ENCODE measurements at regions not wholly inside any gene's neighbourhood (a gene's known extent, or its start where the extent isn't known, plus 50 kb on each side); places are given as distances from the start of the nearest gene placed in this dataset.
A peak's percentile ranks its signal among the peaks of the same experiment; 100 is the strongest.

DNA sequence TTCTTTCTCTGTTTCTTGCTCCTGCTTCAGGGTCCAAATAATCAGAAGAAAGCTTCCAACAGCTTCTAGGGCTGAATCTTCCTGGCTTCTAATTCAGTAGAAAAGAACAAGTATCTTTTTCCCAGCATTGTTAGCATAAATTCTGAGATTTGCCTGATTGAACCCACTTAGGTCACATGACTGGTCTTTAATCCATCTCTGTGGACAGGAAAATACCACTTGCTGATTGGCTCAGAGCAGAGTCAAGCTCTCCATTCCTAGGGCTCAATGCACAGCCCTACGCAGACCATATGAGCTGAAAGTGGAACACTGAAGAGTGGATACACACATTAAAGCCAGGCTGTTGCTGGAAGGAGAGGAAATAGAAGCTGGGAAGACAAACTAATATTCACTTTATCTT is 99.6 kb upstream of the RPL34 start:
- DNase-seq: no peak

GRCh38 chr4:108519911-108520601 is 100.3 kb upstream of the RPL34 start:
- no peak for DNase-seq

- no peak for DNase-seq
These were observed 101.1 kb upstream of the RPL34 start for GRCh38 chr4:108519208-108519833.

GRCh38 chr4:108512615-108513505 is 107.5 kb upstream of the RPL34 start:
- DNase-seq: peak; percentile 45 to 49

GRCh38 chr4:108511618-108512017 is 108.8 kb upstream of the RPL34 start:
- no peak for DNase-seq

GRCh38 chr4:108502356-108502755 is 118.0 kb upstream of the RPL34 start:
- no peak for DNase-seq

DNA sequence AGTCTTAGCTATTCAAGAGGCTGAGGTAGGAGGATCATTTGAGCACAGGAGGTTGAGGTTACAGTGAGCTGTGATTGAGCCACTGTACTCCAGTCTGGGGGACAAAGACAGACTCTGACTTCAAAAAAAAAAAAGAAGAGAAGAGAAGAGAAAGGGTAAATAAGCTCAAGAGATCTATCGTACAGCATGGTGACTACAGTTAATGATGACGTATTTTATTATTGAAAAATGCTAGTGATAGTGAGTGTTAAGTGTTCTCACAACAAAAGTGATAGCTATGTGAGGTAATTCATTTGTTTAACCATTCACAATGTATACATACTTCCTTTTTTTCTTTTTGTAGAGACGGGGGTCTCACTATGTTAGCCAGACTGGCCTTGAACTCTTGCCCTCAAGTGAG is 121.5 kb upstream of the RPL34 start:
- no peak for DNase-seq

DNA sequence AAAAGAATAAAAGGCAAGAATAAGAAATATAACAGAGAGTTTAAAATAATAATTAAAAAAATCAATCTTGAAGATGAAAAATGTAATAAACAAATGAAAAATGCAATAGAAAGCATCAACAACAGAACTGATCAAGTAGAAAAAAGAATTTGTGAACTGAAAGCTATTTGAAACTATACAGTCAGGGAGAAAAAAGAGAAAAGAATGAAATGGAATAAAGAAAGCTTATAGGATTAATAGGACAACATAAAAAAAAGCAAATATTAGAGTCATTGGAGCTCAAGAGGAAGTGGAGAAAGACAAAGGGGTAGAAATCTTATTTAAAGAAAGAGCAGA is 126.8 kb upstream of the RPL34 start:
- DNase-seq: no peak

DNA sequence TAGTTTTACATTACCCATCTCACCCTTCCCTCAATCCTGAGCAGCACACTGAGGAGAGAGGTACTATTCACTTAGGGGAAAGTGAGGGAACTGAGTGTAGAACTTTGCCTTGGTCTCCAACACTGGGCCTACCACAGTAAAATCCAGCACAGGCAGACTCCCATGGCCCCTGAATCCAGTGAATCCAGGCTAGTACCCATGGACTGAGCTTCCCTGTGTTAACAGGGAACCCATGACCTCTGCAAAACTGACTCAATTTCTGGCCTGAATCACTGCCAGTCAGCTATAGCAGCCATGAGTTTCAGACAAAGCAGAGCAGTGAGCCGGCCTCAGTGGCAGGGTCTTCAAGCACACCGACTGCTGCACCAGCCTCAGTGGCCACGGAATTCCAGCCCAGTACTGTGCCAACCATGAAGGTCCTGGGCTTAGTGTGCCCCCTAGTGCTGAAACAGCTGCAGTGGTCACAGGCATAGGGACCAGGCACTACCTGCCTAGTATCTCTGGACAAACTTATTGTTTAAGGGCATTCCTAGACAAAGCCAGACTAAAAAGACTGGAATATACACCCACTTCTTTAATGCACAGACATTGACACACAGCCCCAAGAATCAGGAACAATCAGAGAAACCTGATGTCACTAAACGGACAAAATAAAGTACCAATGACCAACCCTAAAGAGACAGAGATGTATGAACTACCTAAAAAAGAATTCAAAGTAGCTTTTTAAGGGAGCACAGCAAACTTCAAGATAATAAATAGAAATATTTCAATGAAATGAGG is 127.4 kb upstream of the RPL34 start:
- peak in 1 of 2 donors; percentile 36 for DNase-seq

GRCh38 chr4:108488865-108489264 is 131.5 kb upstream of the RPL34 start:
- no peak for DNase-seq

- no peak for DNase-seq
These were observed 134.3 kb upstream of the RPL34 start for GRCh38 chr4:108486046-108486445.

GRCh38 chr4:108484187-108484586 is 136.2 kb upstream of the RPL34 start:
- DNase-seq: no peak

DNA sequence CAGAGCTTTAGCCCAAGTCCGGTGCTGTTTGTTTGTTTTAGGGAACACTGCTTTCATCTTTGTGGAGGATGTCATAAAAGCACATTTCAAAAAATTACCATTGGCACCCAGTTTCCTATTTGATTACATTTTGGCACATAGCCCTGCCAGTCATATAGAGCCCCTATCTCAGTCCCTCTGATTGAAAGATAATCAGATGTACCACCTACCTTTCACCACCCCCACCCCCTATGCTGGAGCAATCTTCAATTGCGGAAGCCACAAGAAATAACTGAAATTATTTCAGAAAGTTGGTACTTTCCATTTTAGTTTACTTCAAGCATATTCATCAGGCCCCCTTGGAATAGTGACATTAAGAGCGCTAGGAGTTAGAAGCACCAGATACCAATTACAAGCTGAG is 136.7 kb upstream of the RPL34 start:
- DNase-seq: no peak

DNA sequence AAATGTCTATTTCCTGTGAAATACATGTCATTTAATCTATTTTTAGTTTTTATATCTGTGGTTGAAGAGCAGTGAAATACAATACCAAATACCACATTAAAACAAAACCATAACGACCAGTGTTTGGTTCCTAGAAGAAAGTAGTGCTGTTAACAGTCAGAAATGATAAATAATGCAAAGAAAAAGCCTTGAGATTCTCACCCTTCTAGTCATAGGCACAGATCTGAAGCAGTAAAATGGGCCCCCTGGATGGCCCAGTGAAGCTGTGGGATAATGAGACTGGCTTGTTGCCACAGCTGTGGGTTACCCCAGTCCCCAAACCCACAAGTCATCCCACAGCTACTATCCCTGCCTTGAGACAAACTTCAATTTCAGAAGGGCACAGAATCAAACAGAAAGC is 137.3 kb upstream of the RPL34 start:
- peak in 1 of 2 donors; percentile 43 for DNase-seq

GRCh38 chr4:108480881-108481280 is 139.5 kb upstream of the RPL34 start:
- DNase-seq: no peak

GRCh38 chr4:108477527-108478108 is 142.8 kb upstream of the RPL34 start:
- DNase-seq: no peak

- peak in 1 of 2 donors; percentile 29 for DNase-seq
These were observed 147.1 kb upstream of the RPL34 start for GRCh38 chr4:108473163-108473720.

GRCh38 chr4:108466936-108467902 is 153.2 kb upstream of the RPL34 start:
- peak in 1 of 2 donors; percentile 22 for DNase-seq

- DNase-seq: no peak
These were observed 154.4 kb upstream of the RPL34 start for GRCh38 chr4:108465886-108466500.

GRCh38 chr4:108458681-108459080 is 161.7 kb upstream of the RPL34 start:
- no peak for DNase-seq

DNA sequence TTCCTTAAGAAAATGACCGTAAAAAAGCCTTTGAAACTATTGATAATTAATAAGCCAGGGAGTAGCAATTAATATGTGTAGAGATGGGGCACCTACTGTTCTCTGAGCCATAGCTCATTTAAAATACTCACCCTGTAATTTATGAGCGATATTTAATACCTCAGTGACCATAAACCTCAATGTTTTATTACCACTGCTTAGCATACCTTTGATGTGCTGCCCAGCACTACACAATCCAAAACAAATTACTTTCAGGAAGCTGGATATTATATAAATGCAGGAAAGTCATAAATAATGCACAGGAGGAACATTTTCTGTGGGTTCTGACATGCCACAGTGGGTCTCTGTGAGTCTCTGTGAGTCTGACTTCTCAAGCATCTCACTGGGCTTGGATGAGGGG is 166.1 kb upstream of the RPL34 start:
- DNase-seq: no peak
